ENCODE measurements at regions not wholly inside any gene's neighbourhood (a gene's known extent, or its start where the extent isn't known, plus 50 kb on each side); places are given as distances from the start of the nearest gene placed in this dataset.

- TF ChIP-seq, protein P1, sequence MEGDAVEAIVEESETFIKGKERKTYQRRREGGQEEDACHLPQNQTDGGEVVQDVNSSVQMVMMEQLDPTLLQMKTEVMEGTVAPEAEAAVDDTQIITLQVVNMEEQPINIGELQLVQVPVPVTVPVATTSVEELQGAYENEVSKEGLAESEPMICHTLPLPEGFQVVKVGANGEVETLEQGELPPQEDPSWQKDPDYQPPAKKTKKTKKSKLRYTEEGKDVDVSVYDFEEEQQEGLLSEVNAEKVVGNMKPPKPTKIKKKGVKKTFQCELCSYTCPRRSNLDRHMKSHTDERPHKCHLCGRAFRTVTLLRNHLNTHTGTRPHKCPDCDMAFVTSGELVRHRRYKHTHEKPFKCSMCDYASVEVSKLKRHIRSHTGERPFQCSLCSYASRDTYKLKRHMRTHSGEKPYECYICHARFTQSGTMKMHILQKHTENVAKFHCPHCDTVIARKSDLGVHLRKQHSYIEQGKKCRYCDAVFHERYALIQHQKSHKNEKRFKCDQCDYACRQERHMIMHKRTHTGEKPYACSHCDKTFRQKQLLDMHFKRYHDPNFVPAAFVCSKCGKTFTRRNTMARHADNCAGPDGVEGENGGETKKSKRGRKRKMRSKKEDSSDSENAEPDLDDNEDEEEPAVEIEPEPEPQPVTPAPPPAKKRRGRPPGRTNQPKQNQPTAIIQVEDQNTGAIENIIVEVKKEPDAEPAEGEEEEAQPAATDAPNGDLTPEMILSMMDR (IDR thresholded peaks at IDR 0.05; ENCODE audit: borderline replicate concordance, extremely low read depth, low read length, poor library complexity, severe bottlenecking), result no peak
- no peak for TF ChIP-seq EZH2 (IDR thresholded peaks at IDR 0.05; ENCODE audit: borderline replicate concordance, low read depth, low read length, severe bottlenecking)
These were observed 63.8 kb upstream of the UST start for GRCh38 chr6:148682990-148683389.
